ENCODE measurements at regions not wholly inside any gene's neighbourhood (a gene's known extent, or its start where the extent isn't known, plus 50 kb on each side); places are given as distances from the start of the nearest gene placed in this dataset.

DNA sequence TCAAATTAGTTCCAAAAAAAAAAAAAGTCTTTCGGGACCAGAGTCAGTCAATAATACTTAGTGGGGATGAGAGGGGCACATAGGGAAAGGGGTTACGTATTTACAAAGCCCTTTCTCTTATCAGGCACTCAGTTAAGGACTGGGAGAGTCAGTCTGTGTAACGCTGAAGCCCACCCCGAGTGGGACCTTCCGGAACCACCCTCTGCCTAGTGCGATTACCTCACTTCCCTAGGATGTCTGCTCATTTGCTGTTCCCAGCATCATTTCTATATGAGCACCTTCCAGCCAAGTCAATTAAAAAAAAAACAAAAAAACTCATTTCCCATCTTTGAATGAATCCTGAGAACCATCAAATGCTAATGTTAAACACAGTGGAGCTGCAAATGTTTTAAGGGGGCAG lies 76.9 kb downstream of the BMP4 start:
- TF ChIP-seq, protein P1, sequence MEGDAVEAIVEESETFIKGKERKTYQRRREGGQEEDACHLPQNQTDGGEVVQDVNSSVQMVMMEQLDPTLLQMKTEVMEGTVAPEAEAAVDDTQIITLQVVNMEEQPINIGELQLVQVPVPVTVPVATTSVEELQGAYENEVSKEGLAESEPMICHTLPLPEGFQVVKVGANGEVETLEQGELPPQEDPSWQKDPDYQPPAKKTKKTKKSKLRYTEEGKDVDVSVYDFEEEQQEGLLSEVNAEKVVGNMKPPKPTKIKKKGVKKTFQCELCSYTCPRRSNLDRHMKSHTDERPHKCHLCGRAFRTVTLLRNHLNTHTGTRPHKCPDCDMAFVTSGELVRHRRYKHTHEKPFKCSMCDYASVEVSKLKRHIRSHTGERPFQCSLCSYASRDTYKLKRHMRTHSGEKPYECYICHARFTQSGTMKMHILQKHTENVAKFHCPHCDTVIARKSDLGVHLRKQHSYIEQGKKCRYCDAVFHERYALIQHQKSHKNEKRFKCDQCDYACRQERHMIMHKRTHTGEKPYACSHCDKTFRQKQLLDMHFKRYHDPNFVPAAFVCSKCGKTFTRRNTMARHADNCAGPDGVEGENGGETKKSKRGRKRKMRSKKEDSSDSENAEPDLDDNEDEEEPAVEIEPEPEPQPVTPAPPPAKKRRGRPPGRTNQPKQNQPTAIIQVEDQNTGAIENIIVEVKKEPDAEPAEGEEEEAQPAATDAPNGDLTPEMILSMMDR (IDR thresholded peaks at IDR 0.05), result no peak
- TF ChIP-seq MAZ (IDR thresholded peaks at IDR 0.05; ENCODE audit: borderline replicate concordance, low read depth, low read length) (no peak), NFE2L2 (conservative IDR thresholded peaks at IDR 0.05; ENCODE audit: low read length) (no peak)

All from A549 (cell line).